ENCODE measurements at regions not wholly inside any gene's neighbourhood (a gene's known extent, or its start where the extent isn't known, plus 50 kb on each side); places are given as distances from the start of the nearest gene placed in this dataset.

DNA sequence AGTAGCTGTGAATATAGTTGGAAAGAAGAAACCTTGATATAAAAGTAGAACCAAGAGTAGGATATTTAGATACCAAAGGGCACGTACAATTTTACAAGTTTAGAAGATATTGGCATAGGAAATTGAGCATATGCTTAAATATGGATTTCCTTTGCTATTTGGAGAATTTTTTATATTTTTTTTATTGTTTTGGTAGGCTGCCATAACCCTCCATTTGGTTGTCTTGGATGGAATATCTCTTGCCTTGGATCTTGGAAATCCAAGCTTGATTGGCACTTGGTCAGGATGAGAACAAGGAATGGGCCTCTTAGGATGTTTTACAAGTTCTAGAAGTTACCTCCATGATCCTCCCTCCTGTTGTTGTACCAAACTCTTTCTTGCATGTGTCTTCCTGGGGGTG, 297.1 kb downstream of the PRL start:
- TF ChIP-seq, protein P1, sequence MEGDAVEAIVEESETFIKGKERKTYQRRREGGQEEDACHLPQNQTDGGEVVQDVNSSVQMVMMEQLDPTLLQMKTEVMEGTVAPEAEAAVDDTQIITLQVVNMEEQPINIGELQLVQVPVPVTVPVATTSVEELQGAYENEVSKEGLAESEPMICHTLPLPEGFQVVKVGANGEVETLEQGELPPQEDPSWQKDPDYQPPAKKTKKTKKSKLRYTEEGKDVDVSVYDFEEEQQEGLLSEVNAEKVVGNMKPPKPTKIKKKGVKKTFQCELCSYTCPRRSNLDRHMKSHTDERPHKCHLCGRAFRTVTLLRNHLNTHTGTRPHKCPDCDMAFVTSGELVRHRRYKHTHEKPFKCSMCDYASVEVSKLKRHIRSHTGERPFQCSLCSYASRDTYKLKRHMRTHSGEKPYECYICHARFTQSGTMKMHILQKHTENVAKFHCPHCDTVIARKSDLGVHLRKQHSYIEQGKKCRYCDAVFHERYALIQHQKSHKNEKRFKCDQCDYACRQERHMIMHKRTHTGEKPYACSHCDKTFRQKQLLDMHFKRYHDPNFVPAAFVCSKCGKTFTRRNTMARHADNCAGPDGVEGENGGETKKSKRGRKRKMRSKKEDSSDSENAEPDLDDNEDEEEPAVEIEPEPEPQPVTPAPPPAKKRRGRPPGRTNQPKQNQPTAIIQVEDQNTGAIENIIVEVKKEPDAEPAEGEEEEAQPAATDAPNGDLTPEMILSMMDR (conservative IDR thresholded peaks at IDR 0.05; ENCODE audit: low read length): no peak
- TF ChIP-seq EZH2phosphoT487 (IDR thresholded peaks at IDR 0.05; ENCODE audit: borderline replicate concordance, low read depth, low read length): no peak
